Kidney (tissue), 13 donors: ENCODE measurements at regions not wholly inside any gene's neighbourhood (a gene's known extent, or its start where the extent isn't known, plus 50 kb on each side); places are given as distances from the start of the nearest gene placed in this dataset.

Experiments used
- DNase-seq, 5 donors: peaks; one replicate each; pipeline ENCODE4 v3.0.0-alpha.2; 2013 to 2020
- FAIRE-seq: peaks from 2 replicates; lab custom pipeline; 2012; peaks lifted over from hg19 to GRCh38; lab: Jason Lieb, UNC
- H3K27ac ChIP-seq, 2 donors: one replicate each; pipeline ENCODE4 v1.7.0; 2013; ENCODE audit warnings: low read depth in 2 of 2, low read length in 2 of 2, inconsistent platforms in 1 of 2
- H3K27me3 ChIP-seq: one replicate; pipeline ENCODE4 v1.7.1; 2013; ENCODE audit warnings: low read length, inconsistent platforms; ENCODE audit not compliant: control insufficient read depth, insufficient read depth
- H3K36me3 ChIP-seq, 3 donors: one replicate each; pipeline versions ENCODE4 v1.7.0 to v1.7.1; 2013; ENCODE audit warnings: low read length in 3 of 3, control low read depth in 1 of 3, inconsistent platforms in 1 of 3; ENCODE audit not compliant: insufficient read depth in 3 of 3, control insufficient read depth in 2 of 3
- H3K4me1 ChIP-seq, 3 donors: one replicate each; pipeline versions ENCODE4 v1.7.0 to v1.7.1; 2013; ENCODE audit warnings: low read length in 3 of 3, inconsistent platforms in 1 of 3, low read depth in 1 of 3; ENCODE audit not compliant: control insufficient read depth in 2 of 3, insufficient read depth in 2 of 3
- H3K4me3 ChIP-seq, 3 donors: one replicate each; pipeline versions ENCODE4 v1.7.0 to v1.8.1; 2013; ENCODE audit warnings: low read length in 3 of 3, control low read depth in 1 of 3, inconsistent platforms in 1 of 3
- H3K9ac ChIP-seq, 3 donors: one replicate each; pipeline versions ENCODE4 v1.7.0 to v1.7.1; 2013; ENCODE audit warnings: low read length in 3 of 3, control low read depth in 1 of 3, inconsistent platforms in 1 of 3
- H3K9me3 ChIP-seq, 3 donors: one replicate each; pipeline versions ENCODE4 v1.7.0 to v1.7.1; 2013; ENCODE audit warnings: low read length in 3 of 3, control low read depth in 1 of 3, inconsistent platforms in 1 of 3; ENCODE audit not compliant: control insufficient read depth in 2 of 3, insufficient read depth in 1 of 3
- intact Hi-C: fragments of 100-400 bp; cut with DNase I; formaldehyde crosslinking; loops from one replicate; pipeline ENCODE4 v1.11.1; 2022
- TF ChIP-seq, protein P1 (sequence below): IDR thresholded peaks from 3 replicates; pipeline ENCODE4 v1.5.1; 2012; ENCODE audit warnings: mild to moderate bottlenecking, moderate library complexity, borderline replicate concordance; ENCODE audit not compliant: insufficient read depth; ENCODE audit errors: extremely low read depth
- donor health status: control.
- donor health status: control.
- donor health status: control.
- donor health status: control.
- donor health status: control.
- donor health status: DM: yes; HTN: yes; CAD: no.
- donor health status: Normal renal cell carcinoma (clear cell type).

DNA sequence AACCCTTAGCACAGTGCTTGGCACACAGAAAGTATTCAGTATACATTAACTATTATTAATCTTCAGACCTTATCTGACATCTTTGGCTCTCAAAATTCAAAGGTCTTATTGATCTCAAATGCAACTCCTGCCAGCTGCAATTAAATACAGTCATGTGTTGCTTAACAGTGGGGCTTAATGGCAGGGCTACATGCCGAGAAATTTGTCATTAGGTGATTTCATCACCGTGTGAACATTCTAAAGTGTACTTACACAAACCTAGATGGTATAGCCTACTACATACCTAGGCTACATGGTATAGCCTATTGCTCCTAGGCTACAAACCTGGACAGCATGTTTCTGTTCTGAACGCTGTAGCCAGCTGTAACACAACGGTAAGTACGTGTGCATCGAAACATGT is 156.3 kb upstream of the TMCC3 start:
- intact Hi-C loops, result no loop called here
- no peak for FAIRE-seq

DNA sequence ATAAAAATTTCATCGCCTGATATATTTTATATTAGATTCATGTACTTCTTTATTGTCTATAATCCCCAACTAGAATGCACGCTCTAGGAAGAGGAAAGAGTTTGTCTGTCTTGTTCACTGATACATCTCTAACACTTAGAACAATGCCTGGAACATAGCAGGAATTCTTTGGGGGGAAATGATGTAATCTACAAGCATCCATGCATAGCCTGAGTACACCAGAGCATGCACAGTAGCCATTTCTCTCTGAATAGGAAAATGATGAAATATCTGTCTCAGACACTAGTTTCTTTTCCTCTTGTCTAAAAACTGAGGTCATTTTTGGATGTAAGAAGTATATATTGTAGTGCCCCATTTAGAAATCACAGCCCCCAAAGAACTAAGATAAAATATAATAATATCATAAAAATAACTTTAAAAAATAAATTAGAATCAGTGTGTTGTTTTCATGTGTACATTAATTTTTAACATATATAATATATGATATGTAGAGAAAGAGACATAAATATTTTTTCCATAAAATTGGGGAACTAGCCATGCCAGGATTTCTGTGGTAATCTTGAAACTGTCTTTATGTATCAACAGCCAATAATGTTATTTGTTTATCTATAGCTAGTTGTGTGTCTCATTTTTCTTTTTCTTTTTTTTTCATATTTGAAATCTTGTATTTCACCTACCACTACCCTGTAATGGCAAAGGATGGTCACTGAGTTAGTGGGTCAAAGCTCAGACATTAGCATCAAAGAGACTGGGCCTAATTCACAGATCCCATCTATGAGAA is 155.6 kb upstream of the TMCC3 start:
- peak in 2 of 5 donors; percentile 69 to 73 for DNase-seq
- no peak for FAIRE-seq
- Histone ChIP-seq H3K36me3 (no peaks in the 10 kb centered on the region), H3K4me3 (no peak overlapping the region), H3K4me1 (no peaks in the 10 kb centered on the region), H3K27me3 (no peaks in the 10 kb centered on the region), H3K27ac (no peak overlapping the region), H3K9ac (no peak overlapping the region), H3K9me3 (no peaks in the 10 kb centered on the region)
- intact Hi-C loops, result no loop called here
- TF ChIP-seq, protein P1, sequence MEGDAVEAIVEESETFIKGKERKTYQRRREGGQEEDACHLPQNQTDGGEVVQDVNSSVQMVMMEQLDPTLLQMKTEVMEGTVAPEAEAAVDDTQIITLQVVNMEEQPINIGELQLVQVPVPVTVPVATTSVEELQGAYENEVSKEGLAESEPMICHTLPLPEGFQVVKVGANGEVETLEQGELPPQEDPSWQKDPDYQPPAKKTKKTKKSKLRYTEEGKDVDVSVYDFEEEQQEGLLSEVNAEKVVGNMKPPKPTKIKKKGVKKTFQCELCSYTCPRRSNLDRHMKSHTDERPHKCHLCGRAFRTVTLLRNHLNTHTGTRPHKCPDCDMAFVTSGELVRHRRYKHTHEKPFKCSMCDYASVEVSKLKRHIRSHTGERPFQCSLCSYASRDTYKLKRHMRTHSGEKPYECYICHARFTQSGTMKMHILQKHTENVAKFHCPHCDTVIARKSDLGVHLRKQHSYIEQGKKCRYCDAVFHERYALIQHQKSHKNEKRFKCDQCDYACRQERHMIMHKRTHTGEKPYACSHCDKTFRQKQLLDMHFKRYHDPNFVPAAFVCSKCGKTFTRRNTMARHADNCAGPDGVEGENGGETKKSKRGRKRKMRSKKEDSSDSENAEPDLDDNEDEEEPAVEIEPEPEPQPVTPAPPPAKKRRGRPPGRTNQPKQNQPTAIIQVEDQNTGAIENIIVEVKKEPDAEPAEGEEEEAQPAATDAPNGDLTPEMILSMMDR, result no peak

More for the DNA sequence above, 156.3 kb upstream of the TMCC3 start:
- H3K27ac ChIP-seq, result no peak overlapping the region
- H3K9me3 ChIP-seq, result peaks cover 0 to under 1% (median 0%) of the 10 kb centered on the region in 3 donors
- H3K36me3 ChIP-seq, result no peaks in the 10 kb centered on the region
- H3K4me3 ChIP-seq, result no peak overlapping the region
- no peaks in the 10 kb centered on the region for H3K27me3 ChIP-seq
- TF ChIP-seq, protein P1, result no peak
- H3K9ac ChIP-seq, result no peak overlapping the region
- no peaks in the 10 kb centered on the region for H3K4me1 ChIP-seq
- DNase-seq, result no peak

DNA sequence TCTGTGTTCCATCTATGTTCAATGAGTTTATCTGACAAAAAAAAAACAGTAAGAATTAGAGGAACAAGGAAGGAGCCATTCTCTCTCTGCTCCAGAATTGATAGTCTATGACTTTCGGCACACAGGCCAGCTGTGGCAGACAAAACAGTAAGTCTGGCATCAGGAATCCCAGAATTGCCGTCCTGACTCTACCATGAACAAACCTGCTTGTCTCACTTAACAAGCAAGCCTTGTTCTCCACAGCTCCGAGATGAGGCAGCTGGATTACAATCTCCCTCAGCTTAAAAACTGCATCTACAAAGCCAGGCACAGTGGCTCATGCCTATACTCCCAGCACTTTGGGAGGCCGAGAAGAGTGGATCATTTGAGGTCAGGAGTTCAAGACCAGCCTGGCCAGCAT is 153.6 kb upstream of the TMCC3 start:
- Histone ChIP-seq H3K27ac (no peak overlapping the region), H3K9ac (no peak overlapping the region), H3K9me3 (no peaks in the 10 kb centered on the region), H3K4me1 (no peaks in the 10 kb centered on the region), H3K4me3 (no peak overlapping the region), H3K27me3 (no peaks in the 10 kb centered on the region), H3K36me3 (no peaks in the 10 kb centered on the region)
- FAIRE-seq (no peak), DNase-seq (no peak)
- TF ChIP-seq, protein P1, result no peak
- intact Hi-C loops, result no loop called here
